A673 (cell line): ENCODE measurements at regions not wholly inside any gene's neighbourhood (a gene's known extent, or its start where the extent isn't known, plus 50 kb on each side); places are given as distances from the start of the nearest gene placed in this dataset.

Experiments used
- BruUV-seq: library from RNA; stranded (reverse); fragments of 400-500 nt; replicated peaks from 2 replicates; lab custom pipeline; 2021; lab: Mats Ljungman, UMichigan
- CTCF ChIA-PET: fragments of 300-600 bp; sonication (Branson Sonifier 250); formaldehyde crosslinking; loops from one replicate; lab custom pipeline; 2022; ENCODE audit warnings: antibody characterized with exemption; lab: Charles Lee
- POLR2A ChIA-PET: fragments of 300-600 bp; sonication (Branson Sonifier 250); formaldehyde crosslinking; loops from one replicate; lab custom pipeline; 2022; ENCODE audit warnings: antibody characterized with exemption; ENCODE audit not compliant: low non-redundant PET; lab: Charles Lee
- DNase-seq: peaks from one replicate; pipeline ENCODE4 v3.0.0-alpha.2; 2015; ENCODE audit warnings: low spot score
- H3K27ac ChIP-seq: fragments of 200-600 bp; sonication (generic); 2 replicates; pipeline ENCODE4 v1.5.1; 2016; ENCODE audit warnings: mixed run types, low read depth, mild to moderate bottlenecking, mixed read lengths, antibody characterized with exemption, low read length; ENCODE audit not compliant: poor library complexity, severe bottlenecking
- H3K27me3 ChIP-seq: fragments of 200-600 bp; sonication (generic); replicated peaks from 2 replicates; pipeline ENCODE4 v1.6.1; 2017; ENCODE audit warnings: mixed run types, low read depth, mild to moderate bottlenecking, mixed read lengths, antibody characterized with exemption, low read length; ENCODE audit not compliant: insufficient read depth, poor library complexity
- H3K36me3 ChIP-seq: fragments of 200-600 bp; sonication (generic); 2 replicates; pipeline ENCODE4 v1.6.1; 2016; ENCODE audit warnings: mixed run types, mild to moderate bottlenecking, mixed read lengths, antibody characterized with exemption, low read length; ENCODE audit not compliant: insufficient read depth, poor library complexity, severe bottlenecking
- H3K4me1 ChIP-seq: fragments of 200-600 bp; sonication (generic); 2 replicates; pipeline ENCODE4 v1.6.1; 2017; ENCODE audit warnings: mixed run types, mild to moderate bottlenecking, mixed read lengths, antibody characterized with exemption, low read length; ENCODE audit not compliant: insufficient read depth, poor library complexity, severe bottlenecking
- H3K4me3 ChIP-seq: fragments of 200-600 bp; sonication (generic); 2 replicates; pipeline ENCODE4 v1.5.1; 2016; ENCODE audit warnings: low read depth, mixed run types, mild to moderate bottlenecking, mixed read lengths, low read length; ENCODE audit not compliant: poor library complexity, severe bottlenecking
- H3K9me3 ChIP-seq: fragments of 200-600 bp; sonication (generic); 2 replicates; pipeline ENCODE4 v1.6.1; 2016; ENCODE audit warnings: mixed run types, low read depth, mild to moderate bottlenecking, mixed read lengths, antibody characterized with exemption, low read length; ENCODE audit not compliant: poor library complexity, severe bottlenecking
- CTCF ChIP-seq: fragments of 300-800, 200-600 bp; sonication (generic); conservative IDR thresholded peaks from 2 replicates; pipeline ENCODE4 v1.5.1; 2017; ENCODE audit warnings: low read depth, mild to moderate bottlenecking, antibody characterized with exemption, low read length, moderate library complexity, mixed read lengths
- EZH2 ChIP-seq: fragments of 200-600 bp; sonication (generic); IDR thresholded peaks from 2 replicates; pipeline ENCODE4 v1.6.1; 2017; ENCODE audit warnings: borderline replicate concordance, low read depth, mild to moderate bottlenecking, mixed read lengths, antibody characterized with exemption, low read length; ENCODE audit not compliant: poor library complexity, severe bottlenecking
- intact Hi-C: fragments of 100-400 bp; cut with micrococcal nuclease; formaldehyde crosslinking; loops from one replicate; pipeline ENCODE4 v1.10.0; 2022; ENCODE audit not compliant: unreplicated experiment

- no TSS peak for BruUV-seq
- ChIA-PET CTCF (no interaction called here), POLR2A (no interaction called here)
- Histone ChIP-seq H3K4me3 (no peak overlapping the region), H3K9me3 (no peaks in the 10 kb centered on the region), H3K27me3 (no peaks in the 10 kb centered on the region), H3K4me1 (no peaks in the 10 kb centered on the region), H3K27ac (no peak overlapping the region), H3K36me3 (no peaks in the 10 kb centered on the region)
- no peak for TF ChIP-seq CTCF
- TF ChIP-seq EZH2 = no peak
- intact Hi-C loops = no loop called here
- no peak for DNase-seq
These were observed 627.0 kb upstream of the ZP4 start for GRCh38 chr1:238517711-238518110.

- TF ChIP-seq CTCF (no peak), EZH2 (no peak)
- no peak overlapping the region for H3K4me3 ChIP-seq
- no peaks in the 10 kb centered on the region for H3K36me3 ChIP-seq
- BruUV-seq = no TSS peak
- CTCF ChIA-PET = no interaction called here
- DNase-seq = no peak
- intact Hi-C loops = no loop called here
- no peaks in the 10 kb centered on the region for H3K4me1 ChIP-seq
- H3K27me3 ChIP-seq = no peaks in the 10 kb centered on the region
- no peak overlapping the region for H3K27ac ChIP-seq
- POLR2A ChIA-PET = no interaction called here
- H3K9me3 ChIP-seq = no peaks in the 10 kb centered on the region
These were observed 610.6 kb upstream of the ZP4 start for GRCh38 chr1:238501290-238501689.

GRCh38 chr1:238499021-238499420, 608.3 kb upstream of the ZP4 start:
- no peak overlapping the region for H3K4me3 ChIP-seq
- no peak overlapping the region for H3K27ac ChIP-seq
- no peaks in the 10 kb centered on the region for H3K9me3 ChIP-seq
- TF ChIP-seq CTCF (no peak), EZH2 (no peak)
- H3K36me3 ChIP-seq = no peaks in the 10 kb centered on the region
- no TSS peak for BruUV-seq
- no peaks in the 10 kb centered on the region for H3K4me1 ChIP-seq
- H3K27me3 ChIP-seq = no peaks in the 10 kb centered on the region
- POLR2A ChIA-PET = no interaction called here
- CTCF ChIA-PET = no interaction called here
- no peak for DNase-seq
- intact Hi-C loops = no loop called here
